RKO (cell line): ENCODE measurements at regions not wholly inside any gene's neighbourhood (a gene's known extent, or its start where the extent isn't known, plus 50 kb on each side); places are given as distances from the start of the nearest gene placed in this dataset.

Experiments
- DNase-seq: peaks from one replicate; pipeline ENCODE4 v3.0.0-alpha.2; 2016; ENCODE audit warnings: low spot score

- no peak for DNase-seq
Measured at GRCh38 chr4:164508097-164508496, 245.8 kb upstream of the SMIM31 start.

- DNase-seq: no peak
Measured at GRCh38 chr4:164508771-164509170, 245.2 kb upstream of the SMIM31 start.

- DNase-seq: no peak
Measured at GRCh38 chr4:164509951-164510350, 244.0 kb upstream of the SMIM31 start.

GRCh38 chr4:164512124-164512523 lies 241.8 kb upstream of the SMIM31 start:
- no peak for DNase-seq

- DNase-seq: no peak
Measured at GRCh38 chr4:164514765-164515164, 239.2 kb upstream of the SMIM31 start.

- no peak for DNase-seq
Measured at GRCh38 chr4:164524789-164525188, 229.1 kb upstream of the SMIM31 start.

- DNase-seq: no peak
Measured at GRCh38 chr4:164526933-164527583, 226.9 kb upstream of the SMIM31 start.

- no peak for DNase-seq
Measured at GRCh38 chr4:164529058-164529457, 224.9 kb upstream of the SMIM31 start.

- DNase-seq: no peak
Measured at GRCh38 chr4:164529486-164529885, 224.4 kb upstream of the SMIM31 start.

- no peak for DNase-seq
Measured at GRCh38 chr4:164531336-164531735, 222.6 kb upstream of the SMIM31 start.

- peak; percentile 40 for DNase-seq
Measured at GRCh38 chr4:164536814-164537213, 217.1 kb upstream of the SMIM31 start.

GRCh38 chr4:164538097-164538496 lies 215.8 kb upstream of the SMIM31 start:
- DNase-seq: no peak

- no peak for DNase-seq
Measured at GRCh38 chr4:164540987-164541386, 212.9 kb upstream of the SMIM31 start.

GRCh38 chr4:164542431-164542830 lies 211.5 kb upstream of the SMIM31 start:
- DNase-seq: no peak

GRCh38 chr4:164550989-164551712 lies 202.8 kb upstream of the SMIM31 start:
- DNase-seq: no peak

GRCh38 chr4:164551713-164552040 lies 202.3 kb upstream of the SMIM31 start:
- no peak for DNase-seq

GRCh38 chr4:164571593-164572390 lies 182.1 kb upstream of the SMIM31 start:
- no peak for DNase-seq

- DNase-seq: peak; percentile 57
Measured at GRCh38 chr4:164572877-164573279, 181.1 kb upstream of the SMIM31 start.

- DNase-seq: no peak
Measured at GRCh38 chr4:164575861-164576260, 178.1 kb upstream of the SMIM31 start.

- no peak for DNase-seq
Measured at GRCh38 chr4:164579270-164579942, 174.5 kb upstream of the SMIM31 start.

GRCh38 chr4:164591666-164592065 lies 162.3 kb upstream of the SMIM31 start:
- DNase-seq: no peak

GRCh38 chr4:164595751-164596150 lies 158.2 kb upstream of the SMIM31 start:
- DNase-seq: no peak
